ENCODE measurements at regions not wholly inside any gene's neighbourhood (a gene's known extent, or its start where the extent isn't known, plus 50 kb on each side); places are given as distances from the start of the nearest gene placed in this dataset.

GRCh38 chr2:16109368-16109820 lies 169.0 kb downstream of the MYCN start:
- 87 to 90% methylated on average over 2 of the region's 2 CpGs for WGBS, 2 donors
- H3K4me3 ChIP-seq (ENCODE audit: low read depth in 1 of 2, low read length in 2 of 2), result no peak overlapping the region
- H3K27ac ChIP-seq (ENCODE audit: low read depth in 2 of 2, low read length in 1 of 2), result no peak overlapping the region
- H3K36me3 ChIP-seq (ENCODE audit: control insufficient read depth in 2 of 2, insufficient read depth in 2 of 2, low read length in 1 of 2), result no peaks in the 10 kb centered on the region
- H3K4me1 ChIP-seq (ENCODE audit: control insufficient read depth in 2 of 2, insufficient read depth in 2 of 2, low read length in 1 of 2), result peaks cover 0 to 2% of the 10 kb centered on the region in 2 donors
- H3K9me3 ChIP-seq (ENCODE audit: control insufficient read depth in 2 of 2, insufficient read depth in 1 of 2, low read depth in 1 of 2, low read length in 1 of 2), result no peaks in the 10 kb centered on the region
- no peaks in the 10 kb centered on the region for H3K27me3 ChIP-seq (ENCODE audit: control insufficient read depth in 1 of 2, insufficient read depth in 2 of 2, low read length in 2 of 2)

- WGBS, 2 donors, result 95 to 97% methylated on average over 6 of the region's 6 CpGs
- no peaks in the 10 kb centered on the region for H3K27me3 ChIP-seq (ENCODE audit: control insufficient read depth in 1 of 2, insufficient read depth in 2 of 2, low read length in 2 of 2)
- no peaks in the 10 kb centered on the region for H3K9me3 ChIP-seq (ENCODE audit: control insufficient read depth in 2 of 2, insufficient read depth in 1 of 2, low read depth in 1 of 2, low read length in 1 of 2)
- peaks cover 0 to 2% of the 10 kb centered on the region in 2 donors for H3K4me1 ChIP-seq (ENCODE audit: control insufficient read depth in 2 of 2, insufficient read depth in 2 of 2, low read length in 1 of 2)
- H3K4me3 ChIP-seq (ENCODE audit: low read depth in 1 of 2, low read length in 2 of 2), result no peak overlapping the region
- no peak overlapping the region for H3K27ac ChIP-seq (ENCODE audit: low read depth in 2 of 2, low read length in 1 of 2)
- H3K36me3 ChIP-seq (ENCODE audit: control insufficient read depth in 2 of 2, insufficient read depth in 2 of 2, low read length in 1 of 2), result no peaks in the 10 kb centered on the region
Observed at GRCh38 chr2:16107246-16107645, 166.9 kb downstream of the MYCN start.

GRCh38 chr2:16106619-16107018 lies 166.3 kb downstream of the MYCN start:
- 56 to 66% methylated on average over 6 of the region's 6 CpGs for WGBS, 2 donors
- H3K9me3 ChIP-seq (ENCODE audit: control insufficient read depth in 2 of 2, insufficient read depth in 1 of 2, low read depth in 1 of 2, low read length in 1 of 2), result no peaks in the 10 kb centered on the region
- H3K36me3 ChIP-seq (ENCODE audit: control insufficient read depth in 2 of 2, insufficient read depth in 2 of 2, low read length in 1 of 2), result no peaks in the 10 kb centered on the region

GRCh38 chr2:16105669-16106281 lies 165.4 kb downstream of the MYCN start:
- no peak overlapping the region for H3K4me3 ChIP-seq (ENCODE audit: low read depth in 1 of 2, low read length in 2 of 2)
- 40 to 60% methylated on average over 15 of the region's 15 CpGs for WGBS, 2 donors
- H3K36me3 ChIP-seq (ENCODE audit: control insufficient read depth in 2 of 2, insufficient read depth in 2 of 2, low read length in 1 of 2), result no peaks in the 10 kb centered on the region
- H3K4me1 ChIP-seq (ENCODE audit: control insufficient read depth in 2 of 2, insufficient read depth in 2 of 2, low read length in 1 of 2), result peaks cover 0 to 2% of the 10 kb centered on the region in 2 donors
- peaks cover 0 to 2% of the 10 kb centered on the region in 2 donors for H3K9me3 ChIP-seq (ENCODE audit: control insufficient read depth in 2 of 2, insufficient read depth in 1 of 2, low read depth in 1 of 2, low read length in 1 of 2)
- no peak overlapping the region for H3K27ac ChIP-seq (ENCODE audit: low read depth in 2 of 2, low read length in 1 of 2)
- no peaks in the 10 kb centered on the region for H3K27me3 ChIP-seq (ENCODE audit: control insufficient read depth in 1 of 2, insufficient read depth in 2 of 2, low read length in 2 of 2)

More at GRCh38 chr2:16106619-16107018, 166.3 kb downstream of the MYCN start:
- Histone ChIP-seq H3K4me3 (ENCODE audit: low read depth in 1 of 2, low read length in 2 of 2) (no peak overlapping the region), H3K4me1 (ENCODE audit: control insufficient read depth in 2 of 2, insufficient read depth in 2 of 2, low read length in 1 of 2) (peaks cover 0 to 2% of the 10 kb centered on the region in 2 donors), H3K27ac (ENCODE audit: low read depth in 2 of 2, low read length in 1 of 2) (no peak overlapping the region), H3K27me3 (ENCODE audit: control insufficient read depth in 1 of 2, insufficient read depth in 2 of 2, low read length in 2 of 2) (no peaks in the 10 kb centered on the region)

GRCh38 chr2:16104949-16105668 lies 164.8 kb downstream of the MYCN start:
- H3K4me1 ChIP-seq (ENCODE audit: control insufficient read depth in 2 of 2, insufficient read depth in 2 of 2, low read length in 1 of 2), result peaks cover 0 to 2% of the 10 kb centered on the region in 2 donors
- H3K27ac ChIP-seq (ENCODE audit: low read depth in 2 of 2, low read length in 1 of 2), result no peak overlapping the region
- H3K4me3 ChIP-seq (ENCODE audit: low read depth in 1 of 2, low read length in 2 of 2), result no peak overlapping the region
- H3K27me3 ChIP-seq (ENCODE audit: control insufficient read depth in 1 of 2, insufficient read depth in 2 of 2, low read length in 2 of 2), result no peaks in the 10 kb centered on the region
- WGBS, 2 donors, result 54 to 60% methylated on average over 11 of the region's 11 CpGs
- H3K9me3 ChIP-seq (ENCODE audit: control insufficient read depth in 2 of 2, insufficient read depth in 1 of 2, low read depth in 1 of 2, low read length in 1 of 2), result peaks cover 0 to 2% of the 10 kb centered on the region in 2 donors
- H3K36me3 ChIP-seq (ENCODE audit: control insufficient read depth in 2 of 2, insufficient read depth in 2 of 2, low read length in 1 of 2), result no peaks in the 10 kb centered on the region

- H3K27ac ChIP-seq (ENCODE audit: low read depth in 2 of 2, low read length in 1 of 2), result no peak overlapping the region
- WGBS, 2 donors, result 73 to 86% methylated on average over 6 of the region's 6 CpGs
Observed at GRCh38 chr2:16104315-16104948, 164.1 kb downstream of the MYCN start.

GRCh38 chr2:16103614-16104314 lies 163.4 kb downstream of the MYCN start:
- Histone ChIP-seq H3K36me3 (ENCODE audit: control insufficient read depth in 2 of 2, insufficient read depth in 2 of 2, low read length in 1 of 2) (no peaks in the 10 kb centered on the region), H3K27ac (ENCODE audit: low read depth in 2 of 2, low read length in 1 of 2) (no peak overlapping the region), H3K4me1 (ENCODE audit: control insufficient read depth in 2 of 2, insufficient read depth in 2 of 2, low read length in 1 of 2) (peaks cover 0 to 2% of the 10 kb centered on the region in 2 donors), H3K27me3 (ENCODE audit: control insufficient read depth in 1 of 2, insufficient read depth in 2 of 2, low read length in 2 of 2) (no peaks in the 10 kb centered on the region), H3K9me3 (ENCODE audit: control insufficient read depth in 2 of 2, insufficient read depth in 1 of 2, low read depth in 1 of 2, low read length in 1 of 2) (peaks cover 0 to 2% of the 10 kb centered on the region in 2 donors), H3K4me3 (ENCODE audit: low read depth in 1 of 2, low read length in 2 of 2) (no peak overlapping the region)
- WGBS, 2 donors, result 85 to 91% methylated on average over 12 of the region's 12 CpGs

More at GRCh38 chr2:16104315-16104948, 164.1 kb downstream of the MYCN start:
- H3K4me3 ChIP-seq (ENCODE audit: low read depth in 1 of 2, low read length in 2 of 2), result no peak overlapping the region
- H3K27me3 ChIP-seq (ENCODE audit: control insufficient read depth in 1 of 2, insufficient read depth in 2 of 2, low read length in 2 of 2), result no peaks in the 10 kb centered on the region
- peaks cover 0 to 2% of the 10 kb centered on the region in 2 donors for H3K4me1 ChIP-seq (ENCODE audit: control insufficient read depth in 2 of 2, insufficient read depth in 2 of 2, low read length in 1 of 2)
- H3K9me3 ChIP-seq (ENCODE audit: control insufficient read depth in 2 of 2, insufficient read depth in 1 of 2, low read depth in 1 of 2, low read length in 1 of 2), result peaks cover 0 to 2% of the 10 kb centered on the region in 2 donors
- no peaks in the 10 kb centered on the region for H3K36me3 ChIP-seq (ENCODE audit: control insufficient read depth in 2 of 2, insufficient read depth in 2 of 2, low read length in 1 of 2)

- Histone ChIP-seq H3K4me3 (ENCODE audit: low read depth in 1 of 2, low read length in 2 of 2) (no peak overlapping the region), H3K27me3 (ENCODE audit: control insufficient read depth in 1 of 2, insufficient read depth in 2 of 2, low read length in 2 of 2) (no peaks in the 10 kb centered on the region), H3K36me3 (ENCODE audit: control insufficient read depth in 2 of 2, insufficient read depth in 2 of 2, low read length in 1 of 2) (no peaks in the 10 kb centered on the region), H3K27ac (ENCODE audit: low read depth in 2 of 2, low read length in 1 of 2) (no peak overlapping the region), H3K4me1 (ENCODE audit: control insufficient read depth in 2 of 2, insufficient read depth in 2 of 2, low read length in 1 of 2) (peaks cover 0 to 2% of the 10 kb centered on the region in 2 donors), H3K9me3 (ENCODE audit: control insufficient read depth in 2 of 2, insufficient read depth in 1 of 2, low read depth in 1 of 2, low read length in 1 of 2) (peaks cover 0 to 2% of the 10 kb centered on the region in 2 donors)
- 59 to 71% methylated on average over 16 of the region's 16 CpGs for WGBS, 2 donors
Observed at GRCh38 chr2:16102976-16103380, 162.6 kb downstream of the MYCN start.

GRCh38 chr2:16102358-16102975 lies 162.1 kb downstream of the MYCN start:
- 71 to 77% methylated on average over 14 of the region's 14 CpGs for WGBS, 2 donors
- H3K4me3 ChIP-seq (ENCODE audit: low read depth in 1 of 2, low read length in 2 of 2), result no peak overlapping the region
- H3K27me3 ChIP-seq (ENCODE audit: control insufficient read depth in 1 of 2, insufficient read depth in 2 of 2, low read length in 2 of 2), result no peaks in the 10 kb centered on the region
- peaks cover 0 to 2% of the 10 kb centered on the region in 2 donors for H3K9me3 ChIP-seq (ENCODE audit: control insufficient read depth in 2 of 2, insufficient read depth in 1 of 2, low read depth in 1 of 2, low read length in 1 of 2)
- peaks cover 0 to 2% of the 10 kb centered on the region in 2 donors for H3K4me1 ChIP-seq (ENCODE audit: control insufficient read depth in 2 of 2, insufficient read depth in 2 of 2, low read length in 1 of 2)
- H3K27ac ChIP-seq (ENCODE audit: low read depth in 2 of 2, low read length in 1 of 2), result no peak overlapping the region
- no peaks in the 10 kb centered on the region for H3K36me3 ChIP-seq (ENCODE audit: control insufficient read depth in 2 of 2, insufficient read depth in 2 of 2, low read length in 1 of 2)

Data from esophagus (tissue), 2 donors.